SJCRH30 (cell line): ENCODE measurements at regions not wholly inside any gene's neighbourhood (a gene's known extent, or its start where the extent isn't known, plus 50 kb on each side); places are given as distances from the start of the nearest gene placed in this dataset.

Experiments used
- DNase-seq, 2 experiments: peaks; one replicate each; pipeline ENCODE4 v3.0.0-alpha.2; 2015 to 2020
- H3K27ac ChIP-seq: fragments of 250-450 bp; sonication (Bioruptor Pico); 2 replicates; pipeline ENCODE4 v1.5.1; 2020; ENCODE audit warnings: mild to moderate bottlenecking, moderate library complexity
- H3K27me3 ChIP-seq: fragments of 250-450 bp; sonication (Bioruptor Pico); 2 replicates; pipeline ENCODE4 v1.5.1; 2020; ENCODE audit warnings: mild to moderate bottlenecking, moderate library complexity
- H3K36me3 ChIP-seq: fragments of 250-450 bp; sonication (Bioruptor Pico); 2 replicates; pipeline ENCODE4 v1.5.1; 2020; ENCODE audit warnings: mild to moderate bottlenecking, moderate library complexity
- H3K4me1 ChIP-seq: fragments of 250-450 bp; sonication (Bioruptor Pico); 2 replicates; pipeline ENCODE4 v1.5.1; 2020; ENCODE audit warnings: mild to moderate bottlenecking, moderate library complexity
- H3K4me3 ChIP-seq: fragments of 250-450 bp; sonication (Bioruptor Pico); 2 replicates; pipeline ENCODE4 v1.5.1; 2020; ENCODE audit warnings: mild to moderate bottlenecking, moderate library complexity
- H3K9me3 ChIP-seq: fragments of 250-450 bp; sonication (Bioruptor Pico); replicated peaks from 2 replicates; pipeline ENCODE4 v1.5.1; 2020; ENCODE audit warnings: mild to moderate bottlenecking, moderate library complexity

DNA sequence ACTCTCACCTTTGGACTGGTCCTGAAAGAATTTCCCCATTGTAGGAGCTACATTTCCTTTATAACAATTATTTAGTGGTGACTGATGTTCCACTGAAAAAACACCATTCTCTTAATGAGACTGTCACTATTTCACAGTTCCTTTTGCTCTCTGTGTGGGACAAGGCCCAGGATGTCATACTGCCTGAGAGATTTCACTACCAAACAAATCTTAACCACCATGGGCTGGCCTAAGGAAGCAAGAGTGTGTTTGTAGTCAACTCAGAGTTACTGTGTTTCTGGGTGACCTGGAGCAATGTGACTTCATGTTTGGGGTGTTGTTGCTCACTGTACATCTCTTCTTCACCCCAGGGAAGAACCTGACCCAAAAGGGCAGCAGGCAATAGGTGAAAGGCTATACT lies 50.1 kb upstream of the ZNF608 start:
- H3K4me1 ChIP-seq = peaks cover 5% of the 10 kb centered on the region
- H3K9me3 ChIP-seq = no peaks in the 10 kb centered on the region
- DNase-seq = no peak
- no peaks in the 10 kb centered on the region for H3K27me3 ChIP-seq
- H3K4me3 ChIP-seq = no peak overlapping the region
- H3K36me3 ChIP-seq = no peaks in the 10 kb centered on the region
- no peak overlapping the region for H3K27ac ChIP-seq

GRCh38 chr5:124797665-124798087 lies 51.2 kb upstream of the ZNF608 start:
- no peak overlapping the region for H3K27ac ChIP-seq
- H3K9me3 ChIP-seq = no peaks in the 10 kb centered on the region
- no peaks in the 10 kb centered on the region for H3K4me1 ChIP-seq
- no peaks in the 10 kb centered on the region for H3K36me3 ChIP-seq
- no peak overlapping the region for H3K4me3 ChIP-seq
- DNase-seq = no peak
- H3K27me3 ChIP-seq = no peaks in the 10 kb centered on the region

DNA sequence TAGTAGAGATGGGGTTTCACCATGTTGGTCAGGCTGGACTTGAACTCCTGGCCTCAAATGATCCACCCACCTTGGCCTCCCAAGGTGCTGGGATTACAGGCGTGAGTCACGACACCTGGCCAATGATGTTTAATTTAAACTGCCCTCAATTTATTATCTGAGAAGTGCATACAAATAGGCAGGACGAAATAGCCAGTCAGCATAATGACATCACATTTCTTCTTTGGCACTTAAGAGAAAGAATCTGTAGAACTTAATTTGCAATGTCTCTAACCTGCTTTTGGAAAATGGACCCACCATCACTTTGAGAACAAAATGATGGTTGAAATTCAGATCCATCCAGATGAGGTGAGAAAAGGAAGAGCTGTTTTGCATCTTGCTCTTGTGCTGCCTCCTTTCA lies 52.5 kb upstream of the ZNF608 start:
- Histone ChIP-seq H3K9me3 (no peaks in the 10 kb centered on the region), H3K27ac (no peak overlapping the region), H3K27me3 (no peaks in the 10 kb centered on the region), H3K4me1 (no peaks in the 10 kb centered on the region), H3K4me3 (no peak overlapping the region), H3K36me3 (no peaks in the 10 kb centered on the region)
- DNase-seq = no peak

GRCh38 chr5:124801551-124801950 lies 55.1 kb upstream of the ZNF608 start:
- no peak overlapping the region for H3K27ac ChIP-seq
- H3K36me3 ChIP-seq = no peaks in the 10 kb centered on the region
- no peak for DNase-seq
- no peak overlapping the region for H3K4me3 ChIP-seq
- no peaks in the 10 kb centered on the region for H3K9me3 ChIP-seq
- H3K27me3 ChIP-seq = no peaks in the 10 kb centered on the region
- H3K4me1 ChIP-seq = peaks cover 4% of the 10 kb centered on the region

- no peak for DNase-seq
- Histone ChIP-seq H3K4me3 (no peak overlapping the region), H3K9me3 (no peaks in the 10 kb centered on the region), H3K4me1 (peaks cover 7% of the 10 kb centered on the region), H3K27ac (no peak overlapping the region), H3K27me3 (no peaks in the 10 kb centered on the region), H3K36me3 (no peaks in the 10 kb centered on the region)
These were observed 57.3 kb upstream of the ZNF608 start for GRCh38 chr5:124803617-124804323.

GRCh38 chr5:124806026-124806372 lies 59.6 kb upstream of the ZNF608 start:
- Histone ChIP-seq H3K27ac (peak overlapping the region; percentile 24; the same call in 1 of the 2 replicates), H3K4me3 (peak overlapping the region; percentile 11), H3K27me3 (no peaks in the 10 kb centered on the region), H3K4me1 (peaks cover 7% of the 10 kb centered on the region), H3K36me3 (no peaks in the 10 kb centered on the region), H3K9me3 (no peaks in the 10 kb centered on the region)
- DNase-seq = no peak

DNA sequence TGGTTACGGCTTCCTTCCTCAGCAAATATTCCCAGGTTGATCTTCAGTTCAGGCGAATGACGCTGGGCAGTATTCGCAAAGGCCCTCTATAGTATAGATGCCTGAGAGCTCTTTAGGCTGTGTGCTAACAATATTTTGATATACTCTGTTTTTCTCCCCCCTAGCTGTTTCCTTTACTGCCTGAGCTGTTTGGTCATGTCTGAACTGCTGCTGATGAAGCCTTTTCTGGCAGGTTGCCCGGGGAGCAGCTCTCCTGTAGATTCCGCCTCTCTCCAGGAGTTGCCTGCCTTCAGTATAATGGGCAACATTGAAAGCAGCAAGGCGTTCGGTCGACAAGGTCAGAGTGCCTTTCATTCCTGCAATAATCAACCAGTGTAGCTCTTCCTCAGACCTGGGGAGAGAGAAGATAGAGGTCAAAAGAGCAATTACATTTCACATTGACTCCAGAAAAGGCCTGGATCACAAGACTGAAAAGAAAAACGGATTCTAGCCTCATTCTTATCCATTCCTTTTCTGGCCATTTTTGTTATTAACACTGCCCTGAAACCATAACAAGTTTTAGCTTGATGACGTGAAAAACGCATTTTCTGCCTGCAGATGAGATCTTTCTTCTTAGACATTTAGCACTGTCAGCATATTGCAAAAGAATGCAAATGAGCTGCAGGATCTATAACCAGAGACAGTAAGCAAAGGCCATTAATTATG lies 60.1 kb upstream of the ZNF608 start:
- Histone ChIP-seq H3K4me1 (peaks cover 7% of the 10 kb centered on the region), H3K27ac (peak overlapping the region; percentile 24; the same call in 1 of the 2 replicates), H3K4me3 (peak overlapping the region; percentile 11), H3K9me3 (no peaks in the 10 kb centered on the region), H3K36me3 (no peaks in the 10 kb centered on the region), H3K27me3 (no peaks in the 10 kb centered on the region)
- peak; percentile 90 to 95 for DNase-seq

DNA sequence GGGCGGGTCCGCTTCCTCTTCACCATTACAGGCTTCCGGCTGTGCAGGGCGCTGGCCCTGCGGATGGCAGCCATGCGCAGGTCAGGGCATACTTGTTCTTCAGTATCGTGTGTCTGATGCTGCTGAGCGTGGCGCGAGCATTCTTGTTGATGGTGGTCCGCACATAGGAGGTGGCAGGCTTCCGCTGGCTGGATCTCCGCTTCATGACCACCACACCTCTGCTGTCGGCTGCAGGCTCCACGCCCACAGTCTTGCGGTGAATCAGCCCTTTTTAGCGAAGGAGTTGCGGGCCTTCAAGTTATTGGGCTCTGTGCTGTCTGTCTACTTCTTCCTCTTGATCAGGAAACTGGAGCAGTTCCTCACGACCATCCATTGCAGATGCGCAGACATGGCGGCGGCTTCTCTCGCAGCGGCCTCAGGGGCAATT lies 62.4 kb upstream of the ZNF608 start:
- Histone ChIP-seq H3K9me3 (no peaks in the 10 kb centered on the region), H3K4me1 (peaks cover 7% of the 10 kb centered on the region), H3K4me3 (no peak overlapping the region), H3K36me3 (no peaks in the 10 kb centered on the region), H3K27ac (no peak overlapping the region), H3K27me3 (no peaks in the 10 kb centered on the region)
- no peak for DNase-seq

DNA sequence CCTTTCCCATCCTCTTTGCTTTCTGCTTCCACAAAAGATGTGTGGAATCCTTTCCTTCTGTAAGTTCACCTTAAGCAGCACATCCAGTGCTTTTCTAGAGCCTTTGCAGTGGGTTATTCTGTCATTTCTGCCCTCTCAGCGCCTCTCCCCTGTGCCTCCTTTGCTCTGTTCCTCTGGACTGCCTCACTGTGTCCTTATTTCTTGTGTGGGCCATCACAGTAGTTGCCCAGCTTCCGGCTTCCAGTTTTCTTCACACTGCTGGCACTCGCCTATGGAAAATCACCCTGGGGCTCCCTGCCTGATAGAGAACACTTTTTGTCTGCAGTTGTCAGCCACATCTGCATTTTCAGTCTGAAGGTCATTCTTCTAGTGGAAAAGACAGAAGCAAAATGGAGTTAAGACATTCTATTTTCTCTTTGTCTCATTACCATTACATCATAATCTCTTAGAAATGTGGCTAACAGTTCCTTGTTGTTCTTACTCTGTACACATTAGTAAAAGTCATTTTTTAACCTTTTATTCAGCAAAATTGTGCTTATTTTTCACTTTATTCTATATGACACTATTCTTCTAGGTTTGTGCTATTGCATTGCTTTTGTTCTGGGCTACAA lies 64.1 kb upstream of the ZNF608 start:
- no peaks in the 10 kb centered on the region for H3K36me3 ChIP-seq
- peaks cover 7% of the 10 kb centered on the region for H3K4me1 ChIP-seq
- DNase-seq = no peak
- no peak overlapping the region for H3K4me3 ChIP-seq
- H3K27ac ChIP-seq = no peak overlapping the region
- no peaks in the 10 kb centered on the region for H3K27me3 ChIP-seq
- no peaks in the 10 kb centered on the region for H3K9me3 ChIP-seq

GRCh38 chr5:124812771-124813358 lies 66.4 kb upstream of the ZNF608 start:
- DNase-seq = no peak
- H3K27me3 ChIP-seq = no peaks in the 10 kb centered on the region
- H3K27ac ChIP-seq = no peak overlapping the region
- H3K4me1 ChIP-seq = no peaks in the 10 kb centered on the region
- H3K9me3 ChIP-seq = no peaks in the 10 kb centered on the region
- no peaks in the 10 kb centered on the region for H3K36me3 ChIP-seq
- H3K4me3 ChIP-seq = no peak overlapping the region

DNA sequence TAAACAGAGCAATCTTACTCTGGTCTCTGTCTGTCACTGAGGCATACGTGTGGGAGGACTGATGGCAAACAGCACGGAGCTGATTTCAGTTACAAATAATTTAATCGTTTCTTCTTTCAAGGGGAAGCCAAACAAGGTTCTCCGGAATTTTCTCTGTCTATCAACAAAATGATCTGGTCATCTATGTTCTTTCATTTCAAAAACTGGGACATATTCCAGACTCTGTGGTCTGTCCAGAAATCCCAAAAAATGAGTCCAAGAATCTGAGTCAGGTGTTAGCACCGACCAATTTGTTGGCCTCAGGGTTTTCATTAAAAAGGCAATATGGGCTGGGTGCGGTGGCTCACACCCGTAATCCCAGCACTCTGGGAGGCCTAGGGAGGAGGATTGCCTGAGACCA lies 69.9 kb upstream of the ZNF608 start:
- no peak for DNase-seq
- Histone ChIP-seq H3K27me3 (no peaks in the 10 kb centered on the region), H3K4me1 (no peaks in the 10 kb centered on the region), H3K9me3 (no peaks in the 10 kb centered on the region), H3K4me3 (no peak overlapping the region), H3K27ac (no peak overlapping the region), H3K36me3 (no peaks in the 10 kb centered on the region)

GRCh38 chr5:124819201-124819600 lies 72.8 kb upstream of the ZNF608 start:
- no peak for DNase-seq
- Histone ChIP-seq H3K4me1 (no peaks in the 10 kb centered on the region), H3K4me3 (no peak overlapping the region), H3K9me3 (no peaks in the 10 kb centered on the region), H3K27me3 (no peaks in the 10 kb centered on the region), H3K36me3 (no peaks in the 10 kb centered on the region), H3K27ac (no peak overlapping the region)

DNA sequence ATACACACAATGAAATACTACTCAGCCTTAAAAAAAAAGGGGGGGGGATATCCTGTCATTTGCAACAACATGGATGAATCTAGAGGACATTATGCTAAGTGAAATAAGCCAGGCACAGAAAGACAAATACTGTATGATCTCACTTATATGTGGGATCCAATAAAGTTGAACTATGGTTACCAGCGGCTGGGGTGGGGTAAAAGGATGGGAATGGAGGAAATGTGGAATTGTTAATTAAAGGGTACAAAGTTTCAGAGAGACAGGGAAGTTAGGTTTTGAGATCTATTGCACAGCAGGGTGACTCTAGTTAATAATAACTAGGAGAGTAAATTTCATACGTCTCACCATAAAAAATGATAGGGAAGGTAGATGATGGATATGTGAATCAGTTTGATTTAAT lies 76.2 kb upstream of the ZNF608 start:
- no peak for DNase-seq
- H3K4me1 ChIP-seq = peaks cover 3% of the 10 kb centered on the region; the same call in 1 of the 2 replicates
- no peak overlapping the region for H3K27ac ChIP-seq
- no peaks in the 10 kb centered on the region for H3K27me3 ChIP-seq
- H3K36me3 ChIP-seq = no peaks in the 10 kb centered on the region
- H3K9me3 ChIP-seq = no peaks in the 10 kb centered on the region
- H3K4me3 ChIP-seq = no peak overlapping the region

GRCh38 chr5:124823380-124823779 lies 76.9 kb upstream of the ZNF608 start:
- Histone ChIP-seq H3K4me1 (peaks cover 3% of the 10 kb centered on the region; the same call in 1 of the 2 replicates), H3K36me3 (no peaks in the 10 kb centered on the region), H3K4me3 (no peak overlapping the region), H3K27ac (no peak overlapping the region), H3K27me3 (no peaks in the 10 kb centered on the region), H3K9me3 (no peaks in the 10 kb centered on the region)
- no peak for DNase-seq

- no peak for DNase-seq
- no peak overlapping the region for H3K27ac ChIP-seq
These were observed 78.3 kb upstream of the ZNF608 start for GRCh38 chr5:124824637-124825158.

More at GRCh38 chr5:124824637-124825158, 78.3 kb upstream of the ZNF608 start:
- no peak overlapping the region for H3K4me3 ChIP-seq
- H3K36me3 ChIP-seq = no peaks in the 10 kb centered on the region
- no peaks in the 10 kb centered on the region for H3K27me3 ChIP-seq
- H3K4me1 ChIP-seq = peaks cover 3% of the 10 kb centered on the region; the same call in 1 of the 2 replicates
- H3K9me3 ChIP-seq = no peaks in the 10 kb centered on the region
